Smooth muscle cell of the brain vasculature (primary cell): ENCODE measurements at regions not wholly inside any gene's neighbourhood (a gene's known extent, or its start where the extent isn't known, plus 50 kb on each side); places are given as distances from the start of the nearest gene placed in this dataset.

Source experiments
- DNase-seq: peaks from one replicate; pipeline ENCODE4 v3.0.0-alpha.2; 2012; ENCODE audit warnings: low read depth, low spot score

DNA sequence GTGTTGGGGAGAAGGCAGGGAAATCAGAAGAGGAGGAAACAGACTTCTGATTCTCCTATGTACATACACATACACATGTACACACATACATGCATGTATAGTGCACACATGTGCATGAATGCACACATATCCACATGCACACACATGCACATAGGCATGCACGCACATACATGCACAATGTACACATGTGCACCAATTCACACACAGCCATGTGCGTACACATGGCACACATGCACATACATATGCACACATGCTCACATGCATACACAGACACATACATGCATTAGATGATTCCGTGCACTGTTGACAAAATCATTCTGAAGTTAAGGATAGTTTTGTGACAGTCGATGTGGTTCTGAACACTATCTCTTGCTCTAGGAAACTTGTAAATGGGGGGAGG lies 214.0 kb upstream of the CDH13 start:
- DNase-seq = no peak

DNA sequence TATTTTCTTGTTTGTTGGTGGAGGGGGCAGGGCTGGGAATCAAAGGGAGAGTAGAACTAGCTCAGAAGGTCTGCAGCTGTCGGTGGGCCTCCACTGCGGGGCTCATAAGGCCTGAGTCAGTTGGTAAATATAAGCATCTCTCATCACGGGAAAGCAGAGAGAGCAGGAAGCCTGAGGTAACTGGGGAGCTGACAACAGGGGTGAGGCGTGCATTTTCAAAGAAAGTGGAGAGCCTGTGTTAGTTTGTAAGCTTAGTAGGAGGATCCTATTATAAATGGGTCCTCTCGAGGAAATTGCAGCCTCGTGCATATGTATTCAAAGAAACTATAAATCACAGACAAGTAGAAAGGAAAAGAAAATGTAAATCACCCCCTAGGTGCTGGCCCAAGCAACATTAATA lies 221.0 kb upstream of the CDH13 start:
- DNase-seq = no peak

DNA sequence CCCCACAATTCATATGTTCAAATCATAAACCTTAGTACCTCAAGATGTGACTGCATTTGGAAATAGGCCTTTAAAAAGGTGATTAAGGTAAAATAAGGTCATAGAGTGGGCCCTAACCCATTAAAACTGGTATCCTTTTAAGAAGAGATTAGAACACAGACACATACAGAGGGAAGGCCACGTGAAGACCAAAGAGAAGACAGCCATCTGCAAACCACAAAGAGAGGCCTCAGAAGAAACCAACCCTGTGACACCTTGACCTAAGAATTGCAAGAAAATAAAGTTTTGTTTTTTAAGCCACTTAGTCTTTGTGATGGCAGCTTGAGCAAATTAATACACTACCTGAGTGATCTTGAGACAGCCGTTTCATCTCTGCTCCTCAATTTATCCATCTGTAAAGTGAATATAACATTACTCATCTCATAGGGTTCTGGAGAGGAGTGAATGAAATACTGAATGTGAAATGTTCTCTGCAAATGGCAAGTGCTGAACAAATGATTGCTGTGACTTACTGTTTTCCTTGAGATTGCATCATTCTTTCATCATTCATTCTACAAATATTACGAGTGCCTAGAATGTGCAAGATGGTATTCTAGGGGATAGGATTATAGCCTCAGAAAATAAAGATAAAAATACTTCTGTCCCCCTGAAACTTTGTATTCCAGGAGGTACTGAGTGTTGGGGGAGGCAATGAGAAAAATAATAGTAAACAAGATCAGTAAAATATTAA lies 222.0 kb upstream of the CDH13 start:
- no peak for DNase-seq

DNA sequence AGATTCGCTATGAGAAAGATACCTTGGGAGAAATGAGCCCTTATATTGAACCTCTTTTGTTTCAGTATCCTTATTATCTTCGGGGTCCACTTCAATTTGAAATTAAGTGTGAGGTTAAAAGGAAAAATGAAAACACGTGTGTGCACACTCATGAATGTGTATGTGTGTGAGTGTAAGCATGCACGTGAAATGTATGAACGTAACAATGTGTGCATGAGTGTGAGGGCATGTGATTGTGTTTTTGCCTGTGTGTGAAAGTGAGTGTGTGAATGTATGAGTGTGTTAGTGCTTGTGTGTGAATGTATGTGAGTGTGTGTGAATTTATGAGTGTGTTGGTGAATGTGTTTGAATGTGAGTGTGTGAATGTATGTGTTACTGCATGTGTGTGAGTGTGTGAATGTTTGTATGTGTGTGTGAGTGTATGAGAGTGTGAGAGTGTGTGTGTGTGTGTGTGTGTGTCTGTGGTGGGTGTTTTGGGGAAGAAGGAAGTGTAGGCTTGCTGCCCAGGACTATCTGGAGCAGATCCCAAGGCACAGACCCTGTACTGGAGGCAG lies 224.0 kb upstream of the CDH13 start:
- DNase-seq = no peak

DNA sequence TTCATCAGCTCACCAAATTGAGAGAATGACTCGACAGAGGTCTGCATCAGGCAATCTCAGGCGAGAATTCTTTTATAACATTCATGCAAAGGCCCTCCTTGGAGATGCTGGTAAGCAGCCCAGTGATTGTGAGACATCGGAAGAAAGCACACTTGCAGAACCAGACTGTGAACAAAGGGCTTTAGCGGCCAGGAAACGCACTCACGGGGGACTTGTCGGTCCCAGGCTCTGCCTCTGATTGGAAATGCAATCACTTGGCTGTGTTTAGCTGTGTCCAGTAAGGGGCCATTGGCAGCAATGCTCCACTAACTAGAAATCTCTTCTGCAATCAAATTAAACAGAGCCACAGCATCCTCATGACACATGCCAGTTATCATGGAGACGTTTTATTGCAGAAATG lies 226.7 kb upstream of the CDH13 start:
- DNase-seq = no peak

DNA sequence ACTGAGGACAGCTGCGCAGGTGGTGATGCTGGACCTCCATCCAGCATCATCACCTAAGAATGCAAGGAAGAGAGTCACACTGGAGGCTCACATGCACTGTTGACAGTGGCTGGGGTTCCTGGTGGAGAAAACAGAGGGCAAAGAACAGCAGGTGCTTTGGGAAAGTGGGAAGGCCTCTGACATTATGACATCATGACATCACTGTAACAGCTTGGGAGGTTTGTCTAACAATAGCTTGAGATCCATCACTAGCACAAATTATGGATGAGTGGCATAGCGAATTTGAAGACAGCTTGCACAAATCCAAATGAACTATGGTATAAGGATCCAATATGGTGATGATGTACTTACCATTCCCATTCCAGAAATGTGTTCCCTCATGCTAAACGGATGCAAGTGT lies 226.5 kb upstream of the MPHOSPH6 start:
- no peak for DNase-seq

DNA sequence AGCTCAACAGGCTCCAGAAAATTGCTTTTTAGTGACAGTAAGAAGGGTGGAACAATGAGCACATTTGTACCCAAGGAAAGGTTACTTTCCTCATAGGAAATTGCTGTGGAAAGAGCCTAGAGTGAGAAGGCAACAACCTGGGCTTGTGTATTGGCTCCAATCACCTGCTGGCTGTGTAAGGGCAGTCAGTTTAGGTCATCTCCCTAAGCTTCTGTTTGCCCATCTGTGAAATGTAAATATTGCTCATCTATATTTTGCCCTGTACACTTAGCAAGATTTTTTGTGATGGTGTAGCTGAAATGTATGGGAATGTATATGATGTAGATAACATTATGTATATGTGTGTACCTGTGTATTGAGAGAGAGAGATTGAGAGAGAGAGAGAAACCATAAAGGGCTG lies 225.2 kb upstream of the MPHOSPH6 start:
- no peak for DNase-seq

DNA sequence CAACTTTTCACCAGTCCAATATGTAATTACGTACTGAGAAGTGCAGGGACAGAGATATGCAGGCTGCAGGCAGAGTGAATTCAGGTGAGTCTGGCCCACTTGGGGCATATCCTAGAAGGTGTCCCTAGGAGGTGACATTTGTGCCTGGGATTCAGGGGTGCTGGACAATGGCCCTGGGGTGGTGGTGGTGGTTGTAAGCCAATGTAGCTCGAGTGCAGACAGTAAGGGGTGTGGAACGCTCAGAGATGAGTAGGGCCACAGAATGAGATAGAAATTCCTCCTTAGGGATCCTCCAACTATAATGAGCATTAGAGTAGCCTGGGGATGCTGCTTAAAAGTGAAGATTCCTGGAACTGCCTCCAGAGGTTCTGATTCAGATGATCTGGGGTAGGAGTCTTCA lies 221.7 kb upstream of the MPHOSPH6 start:
- DNase-seq = no peak

DNA sequence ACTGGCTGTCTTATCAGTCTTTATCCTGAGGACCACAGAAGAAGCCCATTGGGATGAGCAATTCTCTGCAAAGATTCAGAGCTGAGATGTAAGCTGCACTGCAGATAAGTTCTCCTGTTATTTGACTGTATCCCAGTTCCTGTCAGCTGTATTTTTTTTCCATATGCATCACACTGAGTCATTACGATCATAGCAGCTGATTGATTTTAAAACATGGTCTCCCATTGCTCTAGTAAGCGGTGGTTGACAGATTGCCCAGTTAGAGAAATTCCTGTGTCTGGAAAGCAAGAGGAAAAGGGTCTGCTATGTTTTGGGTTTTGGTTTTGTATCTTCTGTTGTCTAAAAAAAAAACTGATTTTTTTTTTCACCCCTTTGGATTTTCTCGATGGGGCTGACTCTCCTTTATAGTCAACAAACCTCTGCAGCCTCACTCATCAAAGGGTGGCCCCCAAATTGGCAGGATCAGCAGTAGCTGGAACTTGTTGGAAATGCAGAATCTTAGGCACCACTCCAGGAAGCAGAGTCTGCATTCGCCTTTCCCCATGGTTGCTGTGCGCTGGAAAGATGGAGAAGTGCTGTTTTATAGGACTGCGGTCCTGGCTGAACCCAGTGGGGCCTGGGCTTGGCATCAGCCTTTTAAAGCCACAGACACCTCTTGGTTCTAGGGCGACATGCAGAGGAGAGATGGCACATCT lies 220.1 kb upstream of the MPHOSPH6 start:
- no peak for DNase-seq

DNA sequence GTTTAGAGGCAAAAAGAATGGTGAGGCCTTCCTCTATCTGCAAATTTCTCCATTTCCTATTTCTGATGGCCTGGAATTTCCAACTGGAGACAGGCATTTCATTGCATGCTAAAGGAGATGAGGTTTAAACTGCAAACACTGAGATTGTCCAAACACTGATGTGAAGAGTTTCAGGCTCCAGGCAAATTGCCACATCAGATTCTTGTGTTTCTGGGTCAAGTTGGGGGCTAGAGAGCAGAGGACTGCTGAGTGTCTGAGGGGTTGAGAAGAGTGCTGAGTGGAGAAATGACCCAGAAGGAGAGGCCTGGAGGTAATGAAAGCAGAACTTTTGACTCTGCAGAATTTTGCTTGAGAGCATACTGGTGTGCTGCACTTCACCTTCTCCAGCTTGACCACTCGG lies 216.7 kb upstream of the MPHOSPH6 start:
- no peak for DNase-seq

DNA sequence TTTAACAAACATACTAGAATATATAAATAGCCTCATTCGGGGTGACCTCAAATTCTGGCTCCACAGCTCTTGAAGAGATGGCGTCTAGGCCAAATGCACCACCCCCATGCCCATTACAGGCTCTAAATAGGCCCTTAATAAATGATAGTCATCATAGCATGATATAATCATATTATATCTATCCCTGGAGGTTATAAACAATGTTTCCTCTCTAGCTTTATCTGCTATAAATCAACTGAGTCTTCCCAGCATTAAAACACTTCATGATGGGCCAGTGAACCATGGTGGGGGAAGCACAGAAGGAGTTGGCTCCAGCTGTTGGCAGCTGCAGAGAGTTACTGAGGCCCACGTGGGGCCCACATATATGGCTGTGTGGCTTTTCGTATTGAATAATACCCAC lies 214.9 kb upstream of the MPHOSPH6 start:
- no peak for DNase-seq

DNA sequence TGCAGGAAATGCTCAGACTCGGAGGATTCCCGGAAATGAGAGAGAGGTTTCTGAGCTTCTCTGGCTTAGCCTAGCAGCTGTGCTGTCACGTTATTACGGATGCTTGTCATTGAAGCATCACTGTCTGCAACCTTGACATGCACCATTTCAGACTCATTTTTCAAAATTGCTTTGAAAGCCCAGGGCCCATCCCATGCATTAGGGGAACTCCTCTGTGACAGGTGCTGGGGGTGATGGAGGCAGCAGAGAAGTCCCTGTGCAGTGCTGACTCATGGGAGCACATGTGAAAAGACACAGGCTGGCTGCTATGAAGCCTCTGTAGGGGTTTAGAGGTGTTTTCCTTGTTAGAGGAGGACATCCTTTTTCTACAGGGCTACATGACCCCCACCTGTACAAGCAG lies 214.0 kb upstream of the MPHOSPH6 start:
- DNase-seq = no peak

DNA sequence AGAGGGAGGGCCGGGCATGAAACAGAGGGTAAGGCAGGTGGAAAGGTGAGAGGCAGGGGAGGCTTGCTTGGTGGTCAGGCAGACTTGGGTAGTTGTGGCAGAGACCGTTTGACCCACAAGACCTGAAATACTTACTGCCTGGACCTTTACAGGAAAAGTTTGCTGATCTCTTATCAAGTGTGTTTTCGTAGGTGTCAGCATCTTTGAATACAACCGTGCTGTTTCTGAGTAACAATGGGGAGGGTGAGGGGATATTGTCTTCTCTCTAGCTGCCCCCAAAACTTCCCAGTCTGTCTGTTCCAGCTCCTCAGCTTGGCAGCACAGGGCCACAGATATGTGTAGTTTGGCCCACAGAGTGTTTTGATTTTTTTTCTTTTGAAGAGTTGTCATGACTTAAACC lies 212.5 kb upstream of the MPHOSPH6 start:
- DNase-seq = no peak

DNA sequence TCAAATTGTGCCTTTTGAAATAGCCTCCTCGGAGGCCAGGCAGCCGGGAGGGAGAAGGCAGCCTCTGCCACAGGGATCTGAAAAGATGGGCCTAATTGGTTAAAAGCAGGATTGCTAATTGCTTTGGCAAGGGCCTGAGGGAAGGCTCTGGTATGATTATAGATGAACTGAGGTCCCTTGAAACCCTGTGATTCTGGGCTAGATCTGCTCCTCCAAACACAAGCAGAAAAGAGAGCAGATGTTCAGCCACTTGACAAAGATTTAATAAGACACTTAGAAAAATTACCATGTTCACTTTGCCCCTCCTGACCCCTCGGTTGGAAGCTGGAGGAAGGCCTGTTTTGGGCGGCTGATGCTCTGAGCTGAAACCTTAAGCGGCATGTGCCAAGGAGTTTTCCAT lies 209.5 kb upstream of the MPHOSPH6 start:
- DNase-seq = no peak

DNA sequence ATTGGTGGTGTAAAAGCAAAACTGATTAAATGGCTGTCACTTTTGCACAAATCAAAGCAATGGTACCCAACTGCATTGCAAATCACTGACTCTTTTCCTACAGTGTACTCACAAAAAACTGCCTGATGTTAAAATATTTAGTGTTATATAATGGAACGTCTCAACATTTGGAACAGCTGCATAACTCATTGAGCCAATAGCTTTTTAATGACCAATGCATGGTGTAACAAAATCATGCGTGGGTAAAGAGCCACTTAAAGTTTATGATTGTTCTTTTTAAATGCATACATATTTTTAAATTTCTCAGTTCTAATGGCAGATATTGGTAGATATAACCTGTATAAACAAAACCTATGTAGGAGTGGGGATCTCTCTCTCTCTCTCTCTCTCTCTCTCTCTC lies 204.0 kb upstream of the MPHOSPH6 start:
- DNase-seq = no peak

DNA sequence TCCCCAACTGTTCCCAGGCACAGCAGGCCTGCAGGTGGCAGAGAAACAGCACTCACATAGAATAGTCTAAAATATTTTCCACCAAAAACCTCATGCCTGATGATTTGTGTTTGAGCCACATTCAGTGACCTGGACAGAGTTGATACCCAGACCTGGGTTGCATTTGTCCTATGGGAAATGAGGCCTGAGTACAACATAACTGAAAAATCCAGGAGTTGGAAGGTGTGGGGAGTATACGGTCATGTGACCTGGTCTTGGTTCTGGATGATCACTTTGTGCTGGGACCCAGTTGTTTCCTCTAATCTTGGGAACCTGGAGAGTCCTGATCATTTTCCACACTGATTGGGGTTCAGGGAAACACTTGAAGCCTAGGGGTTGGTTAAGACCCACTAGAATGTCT lies 200.3 kb upstream of the MPHOSPH6 start:
- DNase-seq = no peak

DNA sequence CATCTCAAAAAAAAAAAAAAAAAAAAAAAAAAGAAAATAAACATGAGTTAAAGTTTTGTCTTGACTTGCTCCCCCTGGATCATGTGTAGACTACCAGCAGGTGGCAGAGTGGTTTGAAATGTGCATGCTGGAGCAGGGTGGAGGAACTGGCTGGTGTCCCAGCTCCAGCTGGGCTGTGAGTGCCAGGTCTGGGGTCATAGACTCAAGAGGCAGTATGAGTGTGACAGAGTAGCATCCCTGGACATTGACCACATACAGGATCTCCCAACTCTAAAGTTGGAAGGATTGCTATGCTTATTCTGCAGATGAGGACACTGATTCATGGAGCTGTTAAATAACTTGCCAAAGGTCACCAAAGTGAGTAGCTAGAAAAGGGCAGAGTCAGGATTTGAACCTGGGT lies 198.0 kb upstream of the MPHOSPH6 start:
- no peak for DNase-seq

DNA sequence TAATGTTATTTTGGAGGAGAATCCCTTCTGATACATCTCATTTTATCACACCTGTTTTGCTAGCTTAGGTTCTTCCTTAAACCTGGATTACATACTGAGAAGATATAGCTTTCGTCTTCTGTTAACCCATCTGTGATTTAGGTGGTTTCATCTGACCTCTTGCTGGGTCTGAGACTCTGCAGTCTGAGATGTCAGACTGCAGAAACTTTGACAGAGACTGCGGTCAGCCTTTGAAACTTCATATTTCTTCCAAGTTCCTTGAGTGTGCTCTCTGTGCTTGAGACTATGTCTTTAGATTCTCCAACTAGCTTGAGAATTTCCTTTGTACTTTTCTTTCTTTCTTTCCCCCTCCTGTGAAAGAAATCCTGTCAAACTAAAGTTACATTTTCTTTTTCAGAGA lies 196.4 kb upstream of the MPHOSPH6 start:
- no peak for DNase-seq

DNA sequence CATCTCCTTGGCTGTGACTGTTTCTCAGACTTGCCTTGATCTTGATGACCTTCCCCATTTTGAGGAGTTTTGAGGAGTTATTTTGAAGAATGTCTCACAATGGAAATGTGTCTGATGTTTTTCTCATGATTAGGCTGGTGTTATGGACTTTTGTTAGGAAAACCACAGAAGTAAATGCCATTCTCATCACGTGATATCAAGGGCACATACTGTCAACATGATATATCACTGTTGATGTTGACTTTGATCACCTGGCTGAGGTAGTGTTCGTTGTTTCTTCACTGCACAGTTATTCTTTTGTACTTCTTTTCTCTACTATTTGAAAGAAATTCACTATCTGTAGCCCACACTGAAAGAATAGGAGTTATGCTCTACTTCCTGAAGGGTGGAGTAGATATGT lies 194.7 kb upstream of the MPHOSPH6 start:
- no peak for DNase-seq

DNA sequence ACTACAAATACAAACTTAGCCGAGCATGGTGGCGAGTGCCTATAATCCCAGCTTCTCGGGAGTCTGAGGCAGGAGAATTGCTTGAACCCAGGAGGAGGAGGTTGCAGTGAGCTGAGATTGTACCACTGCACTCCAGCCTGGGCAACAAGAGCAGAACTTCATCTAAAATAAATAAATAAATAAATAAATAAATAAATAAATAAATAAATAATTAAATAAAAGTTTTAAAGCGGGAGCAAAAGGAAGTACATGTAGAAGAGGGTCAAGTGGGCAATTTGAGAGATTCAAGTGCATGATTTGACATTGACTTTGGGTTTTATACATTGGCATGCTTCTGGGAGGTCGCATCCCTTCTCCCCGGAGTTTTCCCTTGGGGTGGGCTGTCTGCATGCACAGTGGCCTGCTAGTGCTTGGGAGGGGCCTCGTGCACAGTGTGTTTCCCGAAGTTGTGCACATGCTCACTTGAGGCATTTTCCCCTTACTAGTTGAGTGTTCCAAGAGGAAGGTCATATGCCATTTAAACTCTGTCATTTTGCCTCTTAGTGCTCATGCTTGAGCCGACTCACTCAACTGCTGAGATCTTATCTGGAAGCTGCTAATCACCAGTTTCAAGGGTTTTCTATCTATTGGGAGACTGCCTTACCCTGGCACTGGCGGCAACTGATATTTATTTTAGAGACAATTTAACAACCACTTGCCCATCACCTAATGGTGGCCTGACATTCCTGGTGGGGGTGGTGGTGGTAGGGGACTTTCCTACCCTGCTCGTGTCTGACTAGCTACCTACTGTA lies 193.2 kb upstream of the MPHOSPH6 start:
- DNase-seq = no peak

DNA sequence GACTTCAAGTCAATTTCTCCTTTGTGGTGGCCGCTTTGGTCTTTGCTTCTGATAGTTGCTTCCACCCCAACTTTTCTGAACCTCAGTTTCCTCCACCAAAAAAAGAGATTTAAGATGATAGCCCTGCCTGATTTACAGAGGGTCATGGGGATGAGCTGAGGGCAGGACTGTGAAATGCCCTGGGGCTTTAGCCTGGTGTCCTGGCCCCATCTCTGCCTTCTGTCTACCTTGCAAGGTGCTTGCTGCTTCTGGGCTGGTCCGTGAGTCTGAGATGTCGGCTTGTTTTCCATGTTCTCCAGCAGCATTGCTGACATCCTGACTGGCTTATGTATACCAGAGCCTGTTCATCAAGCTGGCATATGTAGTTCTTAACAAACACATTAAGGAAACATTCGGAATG lies 191.9 kb upstream of the MPHOSPH6 start:
- DNase-seq = no peak

DNA sequence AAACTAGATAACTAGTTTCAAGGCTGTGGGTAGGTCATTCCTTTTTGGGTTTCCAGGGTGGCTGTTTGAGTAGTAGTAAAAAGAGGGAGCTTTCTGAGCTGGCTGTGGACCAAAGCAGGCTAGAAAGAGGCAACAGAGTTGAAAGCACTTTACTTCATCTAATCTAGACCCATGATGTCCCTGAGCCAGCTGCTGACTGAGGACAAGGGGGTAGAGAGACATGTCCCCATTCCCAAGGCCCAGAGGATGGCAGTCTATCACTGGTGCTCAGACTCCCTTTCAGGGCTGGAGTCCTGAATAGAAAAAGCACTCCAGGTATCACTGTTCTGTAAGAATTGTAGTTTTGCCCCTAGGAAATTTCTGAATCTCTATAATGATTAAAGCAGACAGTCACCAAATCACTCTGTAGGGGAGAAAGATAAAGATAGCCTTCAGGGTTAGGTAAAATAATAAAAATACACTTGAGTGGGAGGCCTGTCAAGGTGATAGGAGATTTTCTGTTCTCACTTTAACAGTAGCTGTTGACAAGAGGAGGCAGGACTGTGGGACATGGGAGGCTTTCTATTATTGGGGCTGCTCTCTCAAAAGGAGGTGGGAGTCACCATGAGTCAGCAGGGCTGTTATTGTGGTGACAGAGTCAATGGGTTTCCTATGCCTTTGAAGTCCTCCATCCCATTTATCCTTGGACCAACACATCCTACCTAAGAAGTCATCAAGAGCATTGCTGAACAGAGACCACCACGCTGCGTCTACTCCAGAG lies 190.2 kb upstream of the MPHOSPH6 start:
- no peak for DNase-seq
